Sigmoid colon (tissue), 4 donors: ENCODE measurements at regions not wholly inside any gene's neighbourhood (a gene's known extent, or its start where the extent isn't known, plus 50 kb on each side); places are given as distances from the start of the nearest gene placed in this dataset.

Experiments used
- POLR2A ChIP-seq, 2 donors: fragments of 450-650 bp; IDR thresholded peaks; one replicate each; pipeline ENCODE4 v1.6.1; 2016; ENCODE audit warnings: antibody characterized with exemption in 2 of 2, mild to moderate bottlenecking in 2 of 2, moderate library complexity in 2 of 2
- POLR2AphosphoS5 ChIP-seq, 4 donors: sonication (generic); formaldehyde crosslinking; IDR thresholded peaks; one replicate each; pipeline ENCODE4 v1.6.1; 2017; ENCODE audit warnings: antibody characterized with exemption in 4 of 4
- TF ChIP-seq, protein P1 (sequence below), 4 experiments: fragments of 450-650 bp in 3 of 4; fragments of 200-600 bp in 1 of 4; IDR thresholded peaks; one replicate each; pipeline ENCODE4 v1.5.1; 2016 to 2019; ENCODE audit warnings: antibody characterized with exemption in 4 of 4, mild to moderate bottlenecking in 3 of 4, moderate library complexity in 2 of 4

DNA sequence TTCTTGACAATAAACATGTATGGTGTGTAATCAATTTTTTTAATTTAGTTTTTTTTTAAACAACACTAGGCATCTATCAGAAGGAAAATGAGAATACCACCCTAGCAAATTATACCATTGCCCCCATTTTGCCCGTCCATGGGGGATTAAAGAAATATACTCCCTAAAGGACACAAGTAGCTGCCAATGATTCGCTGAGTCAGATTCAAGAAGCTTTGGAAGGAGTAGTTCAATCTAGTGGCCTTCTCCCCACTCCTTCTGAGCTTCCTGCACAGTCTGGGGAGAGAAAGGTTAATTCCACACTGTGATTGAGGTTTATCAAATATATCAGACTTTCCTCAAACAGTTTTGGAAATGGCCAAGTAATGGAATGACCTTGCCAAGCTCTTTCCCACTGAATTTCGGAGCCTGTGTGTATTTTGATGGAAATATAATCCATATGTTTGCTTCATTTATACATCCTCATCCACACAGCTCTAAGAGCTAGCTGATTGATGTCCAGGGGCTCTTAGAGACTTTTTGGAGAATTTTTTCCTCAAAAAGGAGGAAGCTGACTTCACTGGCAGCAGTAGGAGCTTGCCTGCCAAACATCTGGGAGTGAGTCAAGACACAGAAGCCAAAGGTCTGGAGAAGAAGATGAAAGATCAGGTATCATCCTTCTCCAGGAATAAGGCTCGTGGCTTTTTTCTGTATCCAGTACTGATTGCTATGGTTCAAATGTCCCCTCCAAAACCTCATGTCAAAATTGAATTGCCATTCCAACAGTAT is 478.5 kb upstream of the PROK2 start:
- no peak for TF ChIP-seq POLR2A (IDR thresholded peaks at IDR 0.05)
- TF ChIP-seq, protein P1, sequence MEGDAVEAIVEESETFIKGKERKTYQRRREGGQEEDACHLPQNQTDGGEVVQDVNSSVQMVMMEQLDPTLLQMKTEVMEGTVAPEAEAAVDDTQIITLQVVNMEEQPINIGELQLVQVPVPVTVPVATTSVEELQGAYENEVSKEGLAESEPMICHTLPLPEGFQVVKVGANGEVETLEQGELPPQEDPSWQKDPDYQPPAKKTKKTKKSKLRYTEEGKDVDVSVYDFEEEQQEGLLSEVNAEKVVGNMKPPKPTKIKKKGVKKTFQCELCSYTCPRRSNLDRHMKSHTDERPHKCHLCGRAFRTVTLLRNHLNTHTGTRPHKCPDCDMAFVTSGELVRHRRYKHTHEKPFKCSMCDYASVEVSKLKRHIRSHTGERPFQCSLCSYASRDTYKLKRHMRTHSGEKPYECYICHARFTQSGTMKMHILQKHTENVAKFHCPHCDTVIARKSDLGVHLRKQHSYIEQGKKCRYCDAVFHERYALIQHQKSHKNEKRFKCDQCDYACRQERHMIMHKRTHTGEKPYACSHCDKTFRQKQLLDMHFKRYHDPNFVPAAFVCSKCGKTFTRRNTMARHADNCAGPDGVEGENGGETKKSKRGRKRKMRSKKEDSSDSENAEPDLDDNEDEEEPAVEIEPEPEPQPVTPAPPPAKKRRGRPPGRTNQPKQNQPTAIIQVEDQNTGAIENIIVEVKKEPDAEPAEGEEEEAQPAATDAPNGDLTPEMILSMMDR (IDR thresholded peaks at IDR 0.05), result no peak
- no peak for TF ChIP-seq POLR2AphosphoS5 (IDR thresholded peaks at IDR 0.05)
